Frontal cortex (tissue), 3 donors: ENCODE measurements at regions not wholly inside any gene's neighbourhood (a gene's known extent, or its start where the extent isn't known, plus 50 kb on each side); places are given as distances from the start of the nearest gene placed in this dataset.

Source experiments
- DNase-seq, 2 donors: peaks; one replicate each; pipeline ENCODE4 v3.0.0; 2012; ENCODE audit warnings: low spot score in 2 of 2
- FAIRE-seq: peaks from 2 replicates; lab custom pipeline; 2012; peaks lifted over from hg19 to GRCh38; lab: Jason Lieb, UNC
- donor health status: control.
- donor health status: control.
- donor health status: control.

GRCh38 chr3:178001670-178002101 lies 534.5 kb upstream of the KCNMB2 start:
- no peak for FAIRE-seq
- DNase-seq, result no peak

- FAIRE-seq, result no peak
- no peak for DNase-seq
These were observed 534.1 kb upstream of the KCNMB2 start for GRCh38 chr3:178002113-178002512.

GRCh38 chr3:178003756-178004155 lies 532.5 kb upstream of the KCNMB2 start:
- no peak for DNase-seq
- FAIRE-seq, result no peak

GRCh38 chr3:178005961-178006360 lies 530.3 kb upstream of the KCNMB2 start:
- FAIRE-seq, result no peak
- DNase-seq, result no peak

GRCh38 chr3:178010306-178010705 lies 525.9 kb upstream of the KCNMB2 start:
- DNase-seq, result no peak
- FAIRE-seq, result no peak

- DNase-seq (no peak), FAIRE-seq (no peak)
These were observed 516.6 kb upstream of the KCNMB2 start for GRCh38 chr3:178019645-178020044.

- DNase-seq, result no peak
- FAIRE-seq, result no peak
These were observed 513.6 kb upstream of the KCNMB2 start for GRCh38 chr3:178022599-178022998.

GRCh38 chr3:178028933-178029332 lies 507.3 kb upstream of the KCNMB2 start:
- no peak for FAIRE-seq
- no peak for DNase-seq

GRCh38 chr3:178036451-178037144 lies 499.6 kb upstream of the KCNMB2 start:
- DNase-seq (no peak), FAIRE-seq (no peak)

GRCh38 chr3:178041931-178042330 lies 494.3 kb upstream of the KCNMB2 start:
- no peak for FAIRE-seq

GRCh38 chr3:178042376-178042775 lies 493.9 kb upstream of the KCNMB2 start:
- no peak for FAIRE-seq
- no peak for DNase-seq

More at GRCh38 chr3:178041931-178042330, 494.3 kb upstream of the KCNMB2 start:
- DNase-seq, result no peak

- FAIRE-seq (no peak), DNase-seq (no peak)
These were observed 493.2 kb upstream of the KCNMB2 start for GRCh38 chr3:178043084-178043483.

- no peak for DNase-seq
- FAIRE-seq, result no peak
These were observed 491.9 kb upstream of the KCNMB2 start for GRCh38 chr3:178044320-178044719.

- DNase-seq (no peak), FAIRE-seq (no peak)
These were observed 488.7 kb upstream of the KCNMB2 start for GRCh38 chr3:178047496-178047895.

GRCh38 chr3:178048768-178049167 lies 487.5 kb upstream of the KCNMB2 start:
- no peak for FAIRE-seq
- DNase-seq, result no peak

- DNase-seq (no peak), FAIRE-seq (no peak)
These were observed 481.8 kb upstream of the KCNMB2 start for GRCh38 chr3:178054471-178054870.

GRCh38 chr3:178055939-178056338 lies 480.3 kb upstream of the KCNMB2 start:
- no peak for DNase-seq
- no peak for FAIRE-seq

GRCh38 chr3:178056868-178057267 lies 479.4 kb upstream of the KCNMB2 start:
- no peak for FAIRE-seq

GRCh38 chr3:178058629-178059028 lies 477.6 kb upstream of the KCNMB2 start:
- DNase-seq, result no peak
- no peak for FAIRE-seq

More at GRCh38 chr3:178056868-178057267, 479.4 kb upstream of the KCNMB2 start:
- DNase-seq, result no peak

GRCh38 chr3:178059119-178059518 lies 477.1 kb upstream of the KCNMB2 start:
- FAIRE-seq, result no peak

GRCh38 chr3:178059836-178060235 lies 476.4 kb upstream of the KCNMB2 start:
- DNase-seq (no peak), FAIRE-seq (no peak)

More at GRCh38 chr3:178059119-178059518, 477.1 kb upstream of the KCNMB2 start:
- no peak for DNase-seq

GRCh38 chr3:178060407-178060806 lies 475.8 kb upstream of the KCNMB2 start:
- DNase-seq, result no peak

More at GRCh38 chr3:178060407-178060806, 475.8 kb upstream of the KCNMB2 start:
- FAIRE-seq, result no peak
